ENCODE measurements at regions not wholly inside any gene's neighbourhood (a gene's known extent, or its start where the extent isn't known, plus 50 kb on each side); places are given as distances from the start of the nearest gene placed in this dataset.

GRCh38 chr6:40907198-40907701 is 131.8 kb downstream of the UNC5CL start:
- Mint-ChIP-seq H3K4me3 (no peak overlapping the region), H3K36me3 (ENCODE audit: low read depth) (no peaks in the 10 kb centered on the region), H3K27me3 (ENCODE audit: insufficient read depth) (peaks cover 9% of the 10 kb centered on the region), H3K4me1 (peaks cover 2% of the 10 kb centered on the region), H3K27ac (no peak overlapping the region), H3K9me3 (no peaks in the 10 kb centered on the region)
- H3K27ac ChIP-seq (ENCODE audit: low read depth, low read length): no peak overlapping the region
- no peaks in the 10 kb centered on the region for H3K9me3 ChIP-seq (ENCODE audit: control insufficient read depth, low read length)
- DNase-seq: no peak
- H3K9ac ChIP-seq (ENCODE audit: extremely low read depth, low read length, poor library complexity, severe bottlenecking): no peak overlapping the region
- TF ChIP-seq CTCF (conservative IDR thresholded peaks at IDR 0.05): no peak
- 89 to 100% methylated on average over 2 to 4 of the region's 4 CpGs for WGBS, 2 experiments (ENCODE audit: insufficient coverage in 1 of 2, insufficient read length in 1 of 2)
- H3K4me1 ChIP-seq (ENCODE audit: control insufficient read depth, insufficient read depth, low read length): no peaks in the 10 kb centered on the region
- H3K27me3 ChIP-seq (ENCODE audit: control insufficient read depth, insufficient read depth, low read length, poor library complexity, severe bottlenecking): peaks cover under 1% of the 10 kb centered on the region
- no peaks in the 10 kb centered on the region for H3K36me3 ChIP-seq (ENCODE audit: control insufficient read depth, insufficient read depth, low read length)
- H3K4me3 ChIP-seq (ENCODE audit: low read length): no peak overlapping the region

GRCh38 chr6:40906759-40907158 is 132.3 kb downstream of the UNC5CL start:
- no peaks in the 10 kb centered on the region for H3K4me1 Mint-ChIP-seq
- Histone ChIP-seq H3K4me3 (ENCODE audit: low read length) (no peak overlapping the region), H3K27me3 (ENCODE audit: control insufficient read depth, insufficient read depth, low read length, poor library complexity, severe bottlenecking) (peaks cover 5% of the 10 kb centered on the region), H3K9ac (ENCODE audit: extremely low read depth, low read length, poor library complexity, severe bottlenecking) (no peak overlapping the region), H3K36me3 (ENCODE audit: control insufficient read depth, insufficient read depth, low read length) (no peaks in the 10 kb centered on the region), H3K4me1 (ENCODE audit: control insufficient read depth, insufficient read depth, low read length) (no peaks in the 10 kb centered on the region), H3K9me3 (ENCODE audit: control insufficient read depth, low read length) (no peaks in the 10 kb centered on the region), H3K27ac (ENCODE audit: low read depth, low read length) (no peak overlapping the region)
- no peak overlapping the region for H3K27ac Mint-ChIP-seq
- no peaks in the 10 kb centered on the region for H3K9me3 Mint-ChIP-seq
- no peak overlapping the region for H3K4me3 Mint-ChIP-seq
- H3K27me3 Mint-ChIP-seq (ENCODE audit: insufficient read depth): peaks cover 9% of the 10 kb centered on the region
- no peaks in the 10 kb centered on the region for H3K36me3 Mint-ChIP-seq (ENCODE audit: low read depth)
- TF ChIP-seq CTCF (conservative IDR thresholded peaks at IDR 0.05): no peak
- DNase-seq: no peak
- WGBS, 2 experiments (ENCODE audit: insufficient coverage in 1 of 2, insufficient read length in 1 of 2): 85 to 100% methylated on average over 1 to 3 of the region's 3 CpGs

DNA sequence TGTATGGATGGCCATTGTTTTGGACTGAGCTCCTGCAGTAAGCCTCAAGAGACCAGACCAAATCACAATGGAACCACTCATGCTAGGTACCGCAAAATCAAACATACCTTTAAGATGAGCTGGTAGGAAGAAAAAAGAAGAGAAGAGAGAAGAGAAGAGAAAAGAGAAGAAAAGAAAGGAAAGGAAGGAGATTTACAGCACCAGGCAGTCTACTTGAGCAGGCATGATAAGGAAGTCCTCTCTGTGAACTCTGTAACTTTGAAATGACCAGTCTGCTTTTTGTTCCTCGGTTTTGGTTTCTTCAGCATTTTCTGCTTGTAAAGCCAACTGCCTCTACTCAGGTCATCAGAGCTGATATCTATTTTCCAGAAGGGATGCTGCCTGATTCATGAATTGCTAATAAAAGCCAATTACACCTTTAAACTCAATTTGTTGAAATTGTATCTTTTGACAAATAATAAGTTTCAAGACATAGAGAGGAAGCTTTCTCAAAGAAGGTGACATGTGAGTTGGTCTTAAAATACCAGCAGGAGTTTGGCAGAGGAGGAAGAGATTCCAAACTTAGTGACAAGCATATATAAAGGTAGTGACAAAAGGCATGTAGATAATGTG is 134.3 kb downstream of the UNC5CL start:
- WGBS, 2 experiments (ENCODE audit: insufficient coverage in 1 of 2, insufficient read length in 1 of 2): 85 to 100% methylated on average over 1 of the region's 2 CpGs
- Mint-ChIP-seq H3K27me3 (ENCODE audit: insufficient read depth) (peaks cover 20% of the 10 kb centered on the region), H3K9me3 (no peaks in the 10 kb centered on the region), H3K4me1 (peaks cover 3% of the 10 kb centered on the region), H3K36me3 (ENCODE audit: low read depth) (no peaks in the 10 kb centered on the region), H3K4me3 (no peak overlapping the region), H3K27ac (no peak overlapping the region)
- Histone ChIP-seq H3K4me3 (ENCODE audit: low read length) (no peak overlapping the region), H3K27ac (ENCODE audit: low read depth, low read length) (no peak overlapping the region), H3K27me3 (ENCODE audit: control insufficient read depth, insufficient read depth, low read length, poor library complexity, severe bottlenecking) (peaks cover 5% of the 10 kb centered on the region), H3K36me3 (ENCODE audit: control insufficient read depth, insufficient read depth, low read length) (no peaks in the 10 kb centered on the region), H3K9me3 (ENCODE audit: control insufficient read depth, low read length) (no peaks in the 10 kb centered on the region), H3K9ac (ENCODE audit: extremely low read depth, low read length, poor library complexity, severe bottlenecking) (no peak overlapping the region), H3K4me1 (ENCODE audit: control insufficient read depth, insufficient read depth, low read length) (no peaks in the 10 kb centered on the region)
- no peak for DNase-seq
- TF ChIP-seq CTCF (conservative IDR thresholded peaks at IDR 0.05): no peak
